HFF-Myc (cell line): ENCODE measurements at regions not wholly inside any gene's neighbourhood (a gene's known extent, or its start where the extent isn't known, plus 50 kb on each side); places are given as distances from the start of the nearest gene placed in this dataset.

ENCODE experiments used
- DNase-seq: peaks from one replicate; pipeline ENCODE4 v3.0.0-alpha.2; 2011; ENCODE audit warnings: low read depth; ENCODE audit errors: extremely low read depth
- H3K4me3 ChIP-seq: replicated peaks from 2 replicates; pipeline ENCODE4 v1.5.1; 2011; ENCODE audit warnings: low read depth, mild to moderate bottlenecking, control low read depth, low read length
- CTCF ChIP-seq: IDR thresholded peaks from 2 replicates; pipeline ENCODE4 v1.5.1; 2012; ENCODE audit warnings: mild to moderate bottlenecking, low read depth, low read length, control low read depth; ENCODE audit errors: missing control alignments

GRCh38 chr6:138575257-138575656 lies 76.0 kb upstream of the NHSL1 start:
- DNase-seq = no peak
- no peak overlapping the region for H3K4me3 ChIP-seq
- TF ChIP-seq CTCF = no peak

GRCh38 chr6:138576313-138576712 lies 77.0 kb upstream of the NHSL1 start:
- H3K4me3 ChIP-seq = no peak overlapping the region
- no peak for TF ChIP-seq CTCF
- no peak for DNase-seq

- DNase-seq = no peak
- no peak for TF ChIP-seq CTCF
- no peak overlapping the region for H3K4me3 ChIP-seq
Observed at GRCh38 chr6:138577151-138577915, 78.0 kb upstream of the NHSL1 start.

- no peak overlapping the region for H3K4me3 ChIP-seq
- no peak for TF ChIP-seq CTCF
- no peak for DNase-seq
Observed at GRCh38 chr6:138580040-138580439, 80.7 kb upstream of the NHSL1 start.

- TF ChIP-seq CTCF = no peak
- no peak for DNase-seq
Observed at GRCh38 chr6:138580801-138581200, 81.5 kb upstream of the NHSL1 start.

GRCh38 chr6:138582573-138582972 lies 83.3 kb upstream of the NHSL1 start:
- no peak overlapping the region for H3K4me3 ChIP-seq
- no peak for TF ChIP-seq CTCF
- no peak for DNase-seq

More at GRCh38 chr6:138580801-138581200, 81.5 kb upstream of the NHSL1 start:
- H3K4me3 ChIP-seq = no peak overlapping the region

GRCh38 chr6:138586638-138587037 lies 87.3 kb upstream of the NHSL1 start:
- no peak for TF ChIP-seq CTCF
- no peak for DNase-seq
- no peak overlapping the region for H3K4me3 ChIP-seq
